ENCODE measurements at regions not wholly inside any gene's neighbourhood (a gene's known extent, or its start where the extent isn't known, plus 50 kb on each side); places are given as distances from the start of the nearest gene placed in this dataset.

DNA sequence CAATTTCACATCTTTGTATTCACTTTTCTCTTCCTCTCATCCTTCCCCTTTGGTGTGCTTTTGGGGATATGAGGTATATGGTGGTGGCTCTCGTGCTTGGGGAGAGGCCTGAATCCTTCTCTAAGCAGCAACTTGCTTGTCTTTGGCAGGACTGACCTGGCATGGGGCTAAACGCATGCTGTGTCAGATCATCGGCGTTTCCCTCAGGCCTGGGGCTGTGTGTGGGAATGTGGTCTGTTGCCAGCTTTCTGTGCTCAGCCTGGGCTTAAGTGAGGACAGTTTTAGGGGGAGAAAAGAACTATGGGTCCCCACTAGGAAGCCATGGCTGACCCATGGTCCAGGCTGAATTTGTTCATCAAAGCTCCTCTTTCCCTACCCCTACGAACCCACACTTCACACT, 60.7 kb downstream of the TET3 start:
- TF ChIP-seq CTCF (IDR thresholded peaks at IDR 0.05; ENCODE audit: low read depth, low read length, poor library complexity, severe bottlenecking): no peak
- Histone ChIP-seq H3K4me2 (ENCODE audit: low read length) (no peak overlapping the region), H3K4me3 (ENCODE audit: low read length) (no peak overlapping the region), H3K36me3 (ENCODE audit: control insufficient read depth, low read length) (peaks cover 34% of the 10 kb centered on the region), H3K9me2 (replicated peaks; ENCODE audit: control insufficient read depth, low read length) (no peaks in the 10 kb centered on the region), H3K9me3 (ENCODE audit: control insufficient read depth, insufficient read depth, low read length) (no peaks in the 10 kb centered on the region), H3K79me2 (ENCODE audit: control insufficient read depth, low read length) (peaks cover 64% of the 10 kb centered on the region), H3F3A (ENCODE audit: control insufficient read depth, insufficient read depth) (no peaks in the 10 kb centered on the region; the same call in 1 of the 2 replicates), H3K27ac (ENCODE audit: low read depth, low read length) (no peak overlapping the region), H3K27me3 (ENCODE audit: control insufficient read depth, low read length) (no peaks in the 10 kb centered on the region), H4K20me1 (ENCODE audit: control insufficient read depth, insufficient read depth, low read depth, low read length) (peaks cover 3% of the 10 kb centered on the region; the same call in 1 of the 2 replicates), H3K4me1 (ENCODE audit: control insufficient read depth, low read length) (no peaks in the 10 kb centered on the region)

- Histone ChIP-seq H3K4me3 (ENCODE audit: low read length) (no peak overlapping the region), H3K79me2 (ENCODE audit: control insufficient read depth, low read length) (peaks cover 59% of the 10 kb centered on the region), H3K9me3 (ENCODE audit: control insufficient read depth, insufficient read depth, low read length) (no peaks in the 10 kb centered on the region), H3K36me3 (ENCODE audit: control insufficient read depth, low read length) (peaks cover 34% of the 10 kb centered on the region), H3K4me1 (ENCODE audit: control insufficient read depth, low read length) (peaks cover 6% of the 10 kb centered on the region), H3F3A (ENCODE audit: control insufficient read depth, insufficient read depth) (no peaks in the 10 kb centered on the region; the same call in 1 of the 2 replicates), H4K20me1 (ENCODE audit: control insufficient read depth, insufficient read depth, low read depth, low read length) (peaks cover 3% of the 10 kb centered on the region; the same call in 1 of the 2 replicates), H3K27me3 (ENCODE audit: control insufficient read depth, low read length) (no peaks in the 10 kb centered on the region), H3K9me2 (replicated peaks; ENCODE audit: control insufficient read depth, low read length) (no peaks in the 10 kb centered on the region), H3K27ac (ENCODE audit: low read depth, low read length) (no peak overlapping the region), H3K4me2 (ENCODE audit: low read length) (no peak overlapping the region)
- TF ChIP-seq EZH2phosphoT487 (IDR thresholded peaks at IDR 0.05; ENCODE audit: borderline replicate concordance, low read length) (no peak), CTCF (IDR thresholded peaks at IDR 0.05; ENCODE audit: low read depth, low read length, poor library complexity, severe bottlenecking) (no peak)
These were observed 61.7 kb downstream of the TET3 start for GRCh38 chr2:74046441-74046840.

GRCh38 chr2:74047152-74047551, 62.4 kb downstream of the TET3 start:
- peaks cover 13% of the 10 kb centered on the region for H3K4me1 ChIP-seq (ENCODE audit: control insufficient read depth, low read length)
- peaks cover 34% of the 10 kb centered on the region for H3K36me3 ChIP-seq (ENCODE audit: control insufficient read depth, low read length)
- no peaks in the 10 kb centered on the region for H3K9me3 ChIP-seq (ENCODE audit: control insufficient read depth, insufficient read depth, low read length)
- H3K27me3 ChIP-seq (ENCODE audit: control insufficient read depth, low read length): no peaks in the 10 kb centered on the region
- peaks cover 3% of the 10 kb centered on the region; the same call in 1 of the 2 replicates for H4K20me1 ChIP-seq (ENCODE audit: control insufficient read depth, insufficient read depth, low read depth, low read length)
- no peak overlapping the region for H3K4me3 ChIP-seq (ENCODE audit: low read length)
- peaks cover 59% of the 10 kb centered on the region for H3K79me2 ChIP-seq (ENCODE audit: control insufficient read depth, low read length)
- no peak overlapping the region for H3K27ac ChIP-seq (ENCODE audit: low read depth, low read length)
- H3K4me2 ChIP-seq (ENCODE audit: low read length): no peak overlapping the region
- TF ChIP-seq CTCF (IDR thresholded peaks at IDR 0.05; ENCODE audit: low read depth, low read length, poor library complexity, severe bottlenecking) (no peak), EZH2phosphoT487 (IDR thresholded peaks at IDR 0.05; ENCODE audit: borderline replicate concordance, low read length) (no peak)
- H3K9me2 ChIP-seq (replicated peaks; ENCODE audit: control insufficient read depth, low read length): no peaks in the 10 kb centered on the region
- H3F3A ChIP-seq (ENCODE audit: control insufficient read depth, insufficient read depth): no peaks in the 10 kb centered on the region; the same call in 1 of the 2 replicates
